ENCODE measurements at regions not wholly inside any gene's neighbourhood (a gene's known extent, or its start where the extent isn't known, plus 50 kb on each side); places are given as distances from the start of the nearest gene placed in this dataset.

- Histone ChIP-seq H3K27ac (no peak overlapping the region), H3K4me3 (no peak overlapping the region), H3K27me3 (ENCODE audit: insufficient read depth in 3 of 3, low read length in 2 of 3) (no peaks in the 10 kb centered on the region), H3K9me3 (peaks cover 7% of the 10 kb centered on the region), H3K36me3 (ENCODE audit: insufficient read depth in 1 of 2, low read depth in 1 of 2) (no peaks in the 10 kb centered on the region), H3K4me1 (no peaks in the 10 kb centered on the region)
- no peak for TF ChIP-seq CTCF (IDR thresholded peaks at IDR 0.05)
- DNase-seq, result no peak
- no peak for ATAC-seq
- intact Hi-C loops (cut with DNase I), result no loop called here
- WGBS, 3 donors, result 88 to 91% (median 88%) methylated on average over 8 of the region's 8 CpGs
Measured at GRCh38 chr5:3377176-3377575, 218.5 kb upstream of the IRX1 start.

GRCh38 chr5:3376611-3377010 is 219.0 kb upstream of the IRX1 start:
- peaks cover 8% of the 10 kb centered on the region for H3K9me3 ChIP-seq
- no peak for DNase-seq
- H3K27ac ChIP-seq, result no peak overlapping the region
- WGBS, 3 donors, result 51 to 67% (median 56%) methylated on average over 6 of the region's 6 CpGs
- no peaks in the 10 kb centered on the region for H3K4me1 ChIP-seq
- TF ChIP-seq CTCF (IDR thresholded peaks at IDR 0.05), result no peak
- intact Hi-C loops (cut with DNase I), result no loop called here
- H3K36me3 ChIP-seq (ENCODE audit: insufficient read depth in 1 of 2, low read depth in 1 of 2), result no peaks in the 10 kb centered on the region
- H3K4me3 ChIP-seq, result no peak overlapping the region
- ATAC-seq, result no peak
- H3K27me3 ChIP-seq (ENCODE audit: insufficient read depth in 3 of 3, low read length in 2 of 3), result no peaks in the 10 kb centered on the region

GRCh38 chr5:3375586-3376311 is 219.9 kb upstream of the IRX1 start:
- Histone ChIP-seq H3K4me3 (no peak overlapping the region), H3K9me3 (peaks cover 8% of the 10 kb centered on the region), H3K4me1 (no peaks in the 10 kb centered on the region), H3K27ac (no peak overlapping the region), H3K27me3 (ENCODE audit: insufficient read depth in 3 of 3, low read length in 2 of 3) (no peaks in the 10 kb centered on the region), H3K36me3 (ENCODE audit: insufficient read depth in 1 of 2, low read depth in 1 of 2) (no peaks in the 10 kb centered on the region)
- TF ChIP-seq CTCF (IDR thresholded peaks at IDR 0.05), result no peak
- intact Hi-C loops (cut with DNase I), result no loop called here
- WGBS, 3 donors, result 38 to 61% (median 48%) methylated on average over 2 of the region's 2 CpGs
- ATAC-seq (no peak), DNase-seq (no peak)

- no peak for TF ChIP-seq CTCF (IDR thresholded peaks at IDR 0.05)
- Histone ChIP-seq H3K4me3 (no peak overlapping the region), H3K9me3 (peaks cover 8% of the 10 kb centered on the region), H3K36me3 (ENCODE audit: insufficient read depth in 1 of 2, low read depth in 1 of 2) (no peaks in the 10 kb centered on the region), H3K4me1 (no peaks in the 10 kb centered on the region), H3K27ac (no peak overlapping the region), H3K27me3 (ENCODE audit: insufficient read depth in 3 of 3, low read length in 2 of 3) (no peaks in the 10 kb centered on the region)
- intact Hi-C loops (cut with DNase I), result no loop called here
- ATAC-seq, result no peak
- no peak for DNase-seq
Measured at GRCh38 chr5:3373391-3373790, 222.2 kb upstream of the IRX1 start.

GRCh38 chr5:3372289-3372688 is 223.3 kb upstream of the IRX1 start:
- no peaks in the 10 kb centered on the region for H3K4me1 ChIP-seq
- intact Hi-C loops (cut with DNase I), result no loop called here
- no peak overlapping the region for H3K4me3 ChIP-seq
- H3K27ac ChIP-seq, result no peak overlapping the region
- peaks cover 8% of the 10 kb centered on the region for H3K9me3 ChIP-seq
- H3K27me3 ChIP-seq (ENCODE audit: insufficient read depth in 3 of 3, low read length in 2 of 3), result no peaks in the 10 kb centered on the region
- ATAC-seq, result no peak
- H3K36me3 ChIP-seq (ENCODE audit: insufficient read depth in 1 of 2, low read depth in 1 of 2), result no peaks in the 10 kb centered on the region
- DNase-seq, result no peak
- no peak for TF ChIP-seq CTCF (IDR thresholded peaks at IDR 0.05)

Measured in psoas muscle (tissue), 7 donors.